H9 (cell line): ENCODE measurements at regions not wholly inside any gene's neighbourhood (a gene's known extent, or its start where the extent isn't known, plus 50 kb on each side); places are given as distances from the start of the nearest gene placed in this dataset.

Source experiments
- DNase-seq: peaks from one replicate; pipeline ENCODE4 v3.0.0-alpha.2; 2017
- H2AFZ ChIP-seq: one replicate; pipeline ENCODE4 v1.6.1; 2013; ENCODE audit warnings: mild to moderate bottlenecking, low read length, control low read depth, moderate library complexity
- H2AK5ac ChIP-seq: 2 replicates; pipeline ENCODE4 v1.6.1; 2013; ENCODE audit warnings: low read length, control low read depth, mixed read lengths; ENCODE audit not compliant: insufficient read length
- H2BK120ac ChIP-seq: one replicate; pipeline ENCODE4 v1.6.1; 2013; ENCODE audit warnings: low read depth, mild to moderate bottlenecking, low read length, control low read depth, inconsistent platforms; ENCODE audit not compliant: poor library complexity, severe bottlenecking
- H2BK12ac ChIP-seq: 2 replicates; pipeline ENCODE4 v1.6.1; 2013; ENCODE audit warnings: low read length, control low read depth, mixed read lengths, low read depth; ENCODE audit not compliant: insufficient read length
- H2BK15ac ChIP-seq: 2 replicates; pipeline ENCODE4 v1.6.1; 2013; ENCODE audit warnings: low read depth, low read length, control low read depth
- H2BK20ac ChIP-seq: one replicate; pipeline ENCODE4 v1.6.1; 2013; ENCODE audit warnings: low read depth, mild to moderate bottlenecking, low read length, control low read depth, inconsistent platforms; ENCODE audit not compliant: poor library complexity, severe bottlenecking
- H2BK5ac ChIP-seq: 2 replicates; pipeline ENCODE4 v1.6.1; 2013; ENCODE audit warnings: low read length, control low read depth, mixed read lengths; ENCODE audit not compliant: insufficient read length
- H3K14ac ChIP-seq: 2 replicates; pipeline ENCODE4 v1.6.1; 2013; ENCODE audit warnings: low read length, control low read depth; ENCODE audit not compliant: insufficient read depth
- H3K18ac ChIP-seq: 2 replicates; pipeline ENCODE4 v1.6.1; 2013; ENCODE audit warnings: low read depth, mild to moderate bottlenecking, mixed read lengths, low read length, control low read depth; ENCODE audit not compliant: insufficient read length
- H3K23ac ChIP-seq: 2 replicates; pipeline ENCODE4 v1.6.1; 2013; ENCODE audit warnings: low read length, control low read depth, mixed read lengths, low read depth; ENCODE audit not compliant: insufficient read length
- H3K23me2 ChIP-seq: 2 replicates; pipeline ENCODE4 v1.6.1; 2013; ENCODE audit warnings: low read depth, mild to moderate bottlenecking, mixed read lengths, low read length, control low read depth; ENCODE audit not compliant: insufficient read length, poor library complexity, severe bottlenecking
- H3K27ac ChIP-seq: 2 replicates; pipeline ENCODE4 v1.5.1; 2013; ENCODE audit warnings: low read length, control low read depth, mixed read lengths, low read depth; ENCODE audit not compliant: insufficient read length
- H3K27me3 ChIP-seq: 2 replicates; pipeline ENCODE4 v1.6.1; 2013; ENCODE audit warnings: low read length, control low read depth, inconsistent platforms; ENCODE audit not compliant: insufficient read depth
- H3K4ac ChIP-seq: 2 replicates; pipeline ENCODE4 v1.6.1; 2013; ENCODE audit warnings: low read depth, mild to moderate bottlenecking, control low read depth, inconsistent platforms, low read length, moderate library complexity
- H3K4me1 ChIP-seq: 2 replicates; pipeline ENCODE4 v1.6.1; 2013; ENCODE audit warnings: low read length, control low read depth, inconsistent platforms; ENCODE audit not compliant: insufficient read depth
- H3K4me2 ChIP-seq: 2 replicates; pipeline ENCODE4 v1.6.1; 2013; ENCODE audit warnings: low read length, control low read depth, mixed read lengths; ENCODE audit not compliant: insufficient read length, insufficient read depth
- H3K56ac ChIP-seq: 2 replicates; pipeline ENCODE4 v1.6.1; 2013; ENCODE audit warnings: low read depth, mild to moderate bottlenecking, mixed read lengths, low read length, control low read depth; ENCODE audit not compliant: insufficient read length
- H3K79me1 ChIP-seq: 2 replicates; pipeline ENCODE4 v1.6.1; 2013; ENCODE audit warnings: low read depth, mild to moderate bottlenecking, moderate library complexity, low read length, control low read depth, inconsistent platforms; ENCODE audit not compliant: insufficient read depth, poor library complexity, severe bottlenecking
- H3K79me2 ChIP-seq: 2 replicates; pipeline ENCODE4 v1.6.1; 2013; ENCODE audit warnings: low read length, control low read depth, inconsistent platforms; ENCODE audit not compliant: insufficient read depth
- H3K9ac ChIP-seq: 2 replicates; pipeline ENCODE4 v1.6.1; 2013; ENCODE audit warnings: low read length, control low read depth, mixed read lengths; ENCODE audit not compliant: insufficient read length; ENCODE audit errors: extremely low read depth
- H3K9me3 ChIP-seq: one replicate; pipeline ENCODE4 v1.6.1; 2013; ENCODE audit warnings: low read depth, low read length, inconsistent platforms; ENCODE audit not compliant: control insufficient read depth
- H3T11ph ChIP-seq: one replicate; pipeline ENCODE4 v1.6.1; 2013; ENCODE audit warnings: mild to moderate bottlenecking, low read length, control low read depth, inconsistent platforms
- H4K20me1 ChIP-seq: one replicate; pipeline ENCODE4 v1.6.1; 2013; ENCODE audit not compliant: control insufficient read depth, insufficient read length, insufficient read depth
- H4K5ac ChIP-seq: 2 replicates; pipeline ENCODE4 v1.6.1; 2013; ENCODE audit warnings: low read depth, mild to moderate bottlenecking, mixed read lengths, low read length, control low read depth; ENCODE audit not compliant: insufficient read length
- H4K8ac ChIP-seq: replicated peaks from 2 replicates; pipeline ENCODE4 v1.6.1; 2013; ENCODE audit warnings: low read length, control low read depth, mixed read lengths, low read depth; ENCODE audit not compliant: insufficient read length
- H4K91ac ChIP-seq: 2 replicates; pipeline ENCODE4 v1.6.1; 2013; ENCODE audit warnings: low read depth, mild to moderate bottlenecking, moderate library complexity, mixed read lengths, low read length, control low read depth; ENCODE audit not compliant: insufficient read length
- H3K27ac Mint-ChIP-seq, 3 experiments: 2 replicates in 2 of 3; 3 replicates in 1 of 3; pipeline ENCODE4 v1.8.0; 2020 to 2021; ENCODE audit warnings: mixed read lengths in 3 of 3, mild to moderate bottlenecking in 1 of 3, moderate library complexity in 1 of 3
- H3K27me3 Mint-ChIP-seq: 2 replicates; pipeline ENCODE4 v1.8.0; 2021; ENCODE audit warnings: low read depth, mild to moderate bottlenecking, moderate library complexity, mixed read lengths
- H3K36me3 Mint-ChIP-seq, 3 experiments: 2 replicates in 2 of 3; 3 replicates in 1 of 3; pipeline ENCODE4 v1.8.0; 2020 to 2021; ENCODE audit warnings: low read depth in 3 of 3, mixed read lengths in 3 of 3; ENCODE audit not compliant: insufficient read depth in 1 of 3
- H3K4me1 Mint-ChIP-seq, 2 experiments: 2 replicates each; pipeline ENCODE4 v1.8.0; 2020; ENCODE audit warnings: mixed read lengths in 2 of 2
- H3K4me3 Mint-ChIP-seq, 2 experiments: 2 replicates in 1 of 2; 3 replicates in 1 of 2; pipeline ENCODE4 v1.8.0; 2020 to 2021; ENCODE audit warnings: mild to moderate bottlenecking in 2 of 2, mixed read lengths in 2 of 2, moderate library complexity in 1 of 2
- H3K9me3 Mint-ChIP-seq, 2 experiments: 2 replicates in 1 of 2; 3 replicates in 1 of 2; pipeline ENCODE4 v1.8.0; 2020; ENCODE audit warnings: mild to moderate bottlenecking in 2 of 2, mixed read lengths in 2 of 2, moderate library complexity in 1 of 2
- CTCF ChIP-seq: fragments of 200-600 bp; sonication (generic); conservative IDR thresholded peaks from 3 replicates; pipeline ENCODE4 v1.8.0; 2021; ENCODE audit warnings: antibody characterized with exemption, mild to moderate bottlenecking
- WGBS: extraction: QIAGEN DNeasy Blood & Tissue Kit; methylation state at CpG from one replicate; pipeline ENCODE4 v1.1.7; 2013; ENCODE audit warnings: missing lambda C conversion rate, low lambda C conversion rate, mixed read lengths; ENCODE audit not compliant: insufficient read length; ENCODE audit errors: extremely low coverage; 5-methylcytosine and 5-hydroxymethylcytosine counted together

GRCh38 chr12:74983917-74984316, 225.7 kb downstream of the KCNC2 start:
- H3K27ac ChIP-seq = no peak overlapping the region
- H2BK12ac ChIP-seq = no peak overlapping the region
- H3K4me2 ChIP-seq = no peak overlapping the region
- H4K20me1 ChIP-seq = no peaks in the 10 kb centered on the region
- no peak overlapping the region for H3K18ac ChIP-seq
- no peak for TF ChIP-seq CTCF
- no peak overlapping the region for H2AFZ ChIP-seq
- no CpG with 5 or more reads among the region's 3 CpGs for WGBS
- no peak for DNase-seq
- no peaks in the 10 kb centered on the region for H3K4me1 ChIP-seq
- H3K9me3 ChIP-seq = no peaks in the 10 kb centered on the region
- H2BK15ac ChIP-seq = no peak overlapping the region
- no peak overlapping the region for H4K8ac ChIP-seq
- no peak overlapping the region for H3K4ac ChIP-seq
- H3K23ac ChIP-seq = no peak overlapping the region
- H3K23me2 ChIP-seq = no peaks in the 10 kb centered on the region
- no peak overlapping the region for H4K91ac ChIP-seq
- no peaks in the 10 kb centered on the region for H3K27me3 ChIP-seq
- H3K4me3 Mint-ChIP-seq = no peak overlapping the region
- no peak overlapping the region for H3K56ac ChIP-seq
- no peaks in the 10 kb centered on the region for H3K79me1 ChIP-seq
- H3K14ac ChIP-seq = no peak overlapping the region
- H3K79me2 ChIP-seq = no peaks in the 10 kb centered on the region
- no peaks in the 10 kb centered on the region for H3K36me3 Mint-ChIP-seq
- no peaks in the 10 kb centered on the region; the same call in 1 of the 2 replicates for H3K27me3 Mint-ChIP-seq
- no peak overlapping the region for H3T11ph ChIP-seq
- H3K27ac Mint-ChIP-seq = no peak overlapping the region
- no peak overlapping the region for H2BK5ac ChIP-seq
- H4K5ac ChIP-seq = no peak overlapping the region
- no peak overlapping the region for H2AK5ac ChIP-seq
- H3K4me1 Mint-ChIP-seq = no peaks in the 10 kb centered on the region
- H2BK120ac ChIP-seq = no peak overlapping the region
- H2BK20ac ChIP-seq = no peak overlapping the region
- no peak overlapping the region for H3K9ac ChIP-seq
- no peaks in the 10 kb centered on the region for H3K9me3 Mint-ChIP-seq
